ENCODE measurements at regions not wholly inside any gene's neighbourhood (a gene's known extent, or its start where the extent isn't known, plus 50 kb on each side); places are given as distances from the start of the nearest gene placed in this dataset.

DNA sequence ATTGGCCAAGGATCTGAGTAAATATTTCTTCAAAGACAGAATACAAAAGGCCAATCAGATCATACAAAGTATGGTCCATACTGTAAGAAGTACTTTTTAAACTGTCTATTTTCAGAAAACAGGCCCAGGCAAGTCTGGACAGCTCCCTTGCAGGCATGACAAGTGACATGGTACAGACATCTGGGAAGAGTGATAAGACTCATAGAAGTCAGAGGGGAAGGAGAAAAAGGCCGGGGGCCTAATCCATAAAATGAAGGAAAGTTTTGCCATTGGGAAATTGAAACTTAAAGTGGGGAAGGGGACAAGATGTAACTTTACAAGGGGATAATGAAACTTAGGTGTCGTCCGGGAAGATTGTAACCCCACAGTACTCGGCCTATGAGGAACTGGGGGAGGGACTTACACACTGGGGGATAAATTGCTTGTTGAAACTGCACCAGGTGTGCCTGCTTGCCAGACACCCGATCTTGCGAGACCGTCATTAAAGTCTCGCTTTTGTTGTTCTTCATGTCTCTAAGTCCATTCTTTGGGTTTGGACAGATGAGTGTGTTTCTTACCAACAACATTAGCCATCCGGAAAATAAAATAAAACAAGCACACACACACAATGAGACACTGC is 684.0 kb downstream of the CDH11 start:
- no peak for TF ChIP-seq CTCF (IDR thresholded peaks at IDR 0.05; ENCODE audit: poor library complexity, severe bottlenecking)
- no peak for TF ChIP-seq EP300 (conservative IDR thresholded peaks at IDR 0.05; ENCODE audit: poor library complexity, severe bottlenecking)
- TF ChIP-seq, protein P1, sequence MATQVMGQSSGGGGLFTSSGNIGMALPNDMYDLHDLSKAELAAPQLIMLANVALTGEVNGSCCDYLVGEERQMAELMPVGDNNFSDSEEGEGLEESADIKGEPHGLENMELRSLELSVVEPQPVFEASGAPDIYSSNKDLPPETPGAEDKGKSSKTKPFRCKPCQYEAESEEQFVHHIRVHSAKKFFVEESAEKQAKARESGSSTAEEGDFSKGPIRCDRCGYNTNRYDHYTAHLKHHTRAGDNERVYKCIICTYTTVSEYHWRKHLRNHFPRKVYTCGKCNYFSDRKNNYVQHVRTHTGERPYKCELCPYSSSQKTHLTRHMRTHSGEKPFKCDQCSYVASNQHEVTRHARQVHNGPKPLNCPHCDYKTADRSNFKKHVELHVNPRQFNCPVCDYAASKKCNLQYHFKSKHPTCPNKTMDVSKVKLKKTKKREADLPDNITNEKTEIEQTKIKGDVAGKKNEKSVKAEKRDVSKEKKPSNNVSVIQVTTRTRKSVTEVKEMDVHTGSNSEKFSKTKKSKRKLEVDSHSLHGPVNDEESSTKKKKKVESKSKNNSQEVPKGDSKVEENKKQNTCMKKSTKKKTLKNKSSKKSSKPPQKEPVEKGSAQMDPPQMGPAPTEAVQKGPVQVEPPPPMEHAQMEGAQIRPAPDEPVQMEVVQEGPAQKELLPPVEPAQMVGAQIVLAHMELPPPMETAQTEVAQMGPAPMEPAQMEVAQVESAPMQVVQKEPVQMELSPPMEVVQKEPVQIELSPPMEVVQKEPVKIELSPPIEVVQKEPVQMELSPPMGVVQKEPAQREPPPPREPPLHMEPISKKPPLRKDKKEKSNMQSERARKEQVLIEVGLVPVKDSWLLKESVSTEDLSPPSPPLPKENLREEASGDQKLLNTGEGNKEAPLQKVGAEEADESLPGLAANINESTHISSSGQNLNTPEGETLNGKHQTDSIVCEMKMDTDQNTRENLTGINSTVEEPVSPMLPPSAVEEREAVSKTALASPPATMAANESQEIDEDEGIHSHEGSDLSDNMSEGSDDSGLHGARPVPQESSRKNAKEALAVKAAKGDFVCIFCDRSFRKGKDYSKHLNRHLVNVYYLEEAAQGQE (IDR thresholded peaks at IDR 0.05; ENCODE audit: borderline replicate concordance) = no peak
- no peak for TF ChIP-seq SMC3 (conservative IDR thresholded peaks at IDR 0.05; ENCODE audit: poor library complexity)
- no peak for TF ChIP-seq POLR2AphosphoS5 (IDR thresholded peaks at IDR 0.05)
- TF ChIP-seq TAF1 (IDR thresholded peaks at IDR 0.05; ENCODE audit: low read depth) = no peak
